GM12891 (cell line): ENCODE measurements at regions not wholly inside any gene's neighbourhood (a gene's known extent, or its start where the extent isn't known, plus 50 kb on each side); places are given as distances from the start of the nearest gene placed in this dataset.

Source experiments
- POLR2A ChIP-seq: IDR thresholded peaks from 2 replicates; pipeline ENCODE4 v1.6.1; 2011; ENCODE audit warnings: low read depth, low read length, control low read depth
- POLR2AphosphoS5 ChIP-seq: IDR thresholded peaks from 2 replicates; pipeline ENCODE4 v1.6.1; 2011; ENCODE audit warnings: low read depth, low read length, control low read depth
- SPI1 ChIP-seq: IDR thresholded peaks from 2 replicates; pipeline ENCODE4 v1.6.1; 2011; ENCODE audit warnings: low read depth, low read length, control low read depth
- TAF1 ChIP-seq: IDR thresholded peaks from 2 replicates; pipeline ENCODE4 v1.6.1; 2011; ENCODE audit warnings: low read depth, low read length, control low read depth

DNA sequence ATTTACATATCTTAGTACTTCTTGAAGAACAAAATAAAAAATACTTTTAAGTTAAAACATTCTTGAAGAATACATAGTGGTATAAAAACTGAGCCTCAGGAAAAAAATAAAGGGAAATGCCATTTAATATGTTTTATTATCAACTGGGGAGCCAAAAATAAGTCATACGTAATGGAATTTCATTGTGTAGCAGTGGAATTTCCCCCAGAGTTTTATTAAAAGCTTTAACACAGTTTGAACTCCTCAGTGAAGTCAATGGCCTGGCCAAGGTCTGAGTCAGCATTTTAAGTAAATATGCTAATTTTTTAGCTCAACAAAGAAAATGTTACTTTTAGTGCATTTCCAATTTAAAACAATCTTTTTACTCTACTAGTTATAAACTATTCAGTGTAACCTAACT, 350.1 kb upstream of the ATP2B1 start:
- TF ChIP-seq POLR2AphosphoS5 (no peak), SPI1 (no peak), POLR2A (no peak), TAF1 (no peak)
